Astrocyte (in vitro differentiated cells and primary cell): ENCODE measurements at regions not wholly inside any gene's neighbourhood (a gene's known extent, or its start where the extent isn't known, plus 50 kb on each side); places are given as distances from the start of the nearest gene placed in this dataset.

Experiments
- DNase-seq: peaks from one replicate; pipeline ENCODE4 v3.0.0-alpha.2; 2010; ENCODE audit warnings: low read depth
- FAIRE-seq: peaks from 2 replicates; lab custom pipeline; 2011; peaks lifted over from hg19 to GRCh38; lab: Jason Lieb, UNC
- H2AFZ ChIP-seq: 2 replicates; pipeline ENCODE4 v1.6.0; 2012; ENCODE audit warnings: low read depth, low read length, inconsistent platforms
- H3K27ac ChIP-seq: 2 replicates; pipeline ENCODE4 v1.5.1; 2011; ENCODE audit warnings: low read depth, low read length, inconsistent platforms
- H3K27me3 ChIP-seq: 2 replicates; pipeline ENCODE4 v1.6.0; 2011; ENCODE audit warnings: low read length, inconsistent platforms; ENCODE audit not compliant: insufficient read depth
- H3K36me3 ChIP-seq: 2 replicates; pipeline ENCODE4 v1.5.1; 2011; ENCODE audit warnings: low read length, inconsistent platforms; ENCODE audit not compliant: insufficient read depth
- H3K4me1 ChIP-seq: 2 replicates; pipeline ENCODE4 v1.5.1; 2011; ENCODE audit warnings: low read length, inconsistent platforms; ENCODE audit not compliant: insufficient read depth
- H3K4me2 ChIP-seq: 2 replicates; pipeline ENCODE4 v1.6.0; 2012; ENCODE audit warnings: low read length, inconsistent platforms
- H3K4me3 ChIP-seq: 2 replicates; pipeline ENCODE4 v1.5.1; 2011; ENCODE audit warnings: low read depth, mild to moderate bottlenecking, low read length, inconsistent platforms; ENCODE audit not compliant: insufficient read depth
- H3K79me2 ChIP-seq: 2 replicates; pipeline ENCODE4 v1.6.0; 2012; ENCODE audit warnings: mild to moderate bottlenecking, low read length, inconsistent platforms; ENCODE audit not compliant: insufficient read depth
- H3K9ac ChIP-seq: 2 replicates; pipeline ENCODE4 v1.6.0; 2012; ENCODE audit warnings: mild to moderate bottlenecking, low read length, inconsistent platforms
- H3K9me3 ChIP-seq: 2 replicates; pipeline ENCODE4 v1.5.1; 2012; ENCODE audit warnings: low read depth, mild to moderate bottlenecking, low read length, inconsistent platforms; ENCODE audit not compliant: insufficient read depth
- H4K20me1 ChIP-seq: 2 replicates; pipeline ENCODE4 v1.6.0; 2012; ENCODE audit warnings: low read length, inconsistent platforms; ENCODE audit not compliant: insufficient read depth
- H3K27ac Mint-ChIP-seq: one replicate; pipeline ENCODE4 v1.8.0; 2021; ENCODE audit warnings: mild to moderate bottlenecking, mixed read lengths; ENCODE audit not compliant: unreplicated experiment
- H3K27me3 Mint-ChIP-seq: one replicate; pipeline ENCODE4 v1.8.0; 2021; ENCODE audit warnings: low read depth, mixed read lengths; ENCODE audit not compliant: unreplicated experiment
- H3K36me3 Mint-ChIP-seq: one replicate; pipeline ENCODE4 v1.8.0; 2021; ENCODE audit warnings: low read depth, mixed read lengths; ENCODE audit not compliant: unreplicated experiment
- H3K4me1 Mint-ChIP-seq: one replicate; pipeline ENCODE4 v1.8.0; 2021; ENCODE audit warnings: low read depth, mixed read lengths; ENCODE audit not compliant: unreplicated experiment
- H3K4me3 Mint-ChIP-seq: one replicate; pipeline ENCODE4 v1.8.0; 2021; ENCODE audit warnings: mild to moderate bottlenecking, moderate library complexity, mixed read lengths; ENCODE audit not compliant: unreplicated experiment
- H3K9me3 Mint-ChIP-seq: one replicate; pipeline ENCODE4 v1.8.0; 2021; ENCODE audit warnings: mild to moderate bottlenecking, mixed read lengths; ENCODE audit not compliant: unreplicated experiment
- CTCF ChIP-seq: IDR thresholded peaks from 2 replicates; pipeline ENCODE4 v1.5.1; 2011; ENCODE audit warnings: low read depth, mild to moderate bottlenecking, inconsistent platforms, low read length, moderate library complexity; ENCODE audit not compliant: insufficient read depth
- EZH2 ChIP-seq: IDR thresholded peaks from 2 replicates; pipeline ENCODE4 v1.6.1; 2012; ENCODE audit warnings: mild to moderate bottlenecking, low read length, inconsistent platforms; ENCODE audit not compliant: insufficient read depth

- no peak overlapping the region for H3K4me3 ChIP-seq
- H3K4me1 ChIP-seq, result no peaks in the 10 kb centered on the region
- TF ChIP-seq EZH2, result no peak
- no peak for TF ChIP-seq CTCF
- no peak overlapping the region for H3K9ac ChIP-seq
- peaks cover 6% of the 10 kb centered on the region for H3K27me3 Mint-ChIP-seq
- no peaks in the 10 kb centered on the region for H3K36me3 Mint-ChIP-seq
- H3K9me3 ChIP-seq, result no peaks in the 10 kb centered on the region
- H3K9me3 Mint-ChIP-seq, result no peaks in the 10 kb centered on the region
- H3K4me2 ChIP-seq, result no peak overlapping the region
- H3K4me1 Mint-ChIP-seq, result no peaks in the 10 kb centered on the region
- no peaks in the 10 kb centered on the region for H3K79me2 ChIP-seq
- H3K27me3 ChIP-seq, result no peaks in the 10 kb centered on the region
- H4K20me1 ChIP-seq, result no peaks in the 10 kb centered on the region
- H3K4me3 Mint-ChIP-seq, result no peak overlapping the region
- no peak for DNase-seq
- no peaks in the 10 kb centered on the region for H3K36me3 ChIP-seq
- no peak overlapping the region for H3K27ac ChIP-seq
- H2AFZ ChIP-seq, result no peak overlapping the region
- no peak overlapping the region for H3K27ac Mint-ChIP-seq
- FAIRE-seq, result no peak
Measured at GRCh38 chr2:60221098-60221497, 332.4 kb downstream of the BCL11A start.

GRCh38 chr2:60219536-60219935 is 333.9 kb downstream of the BCL11A start:
- H3K4me2 ChIP-seq, result no peak overlapping the region
- no peaks in the 10 kb centered on the region for H3K9me3 ChIP-seq
- TF ChIP-seq CTCF (no peak), EZH2 (no peak)
- no peaks in the 10 kb centered on the region for H3K27me3 ChIP-seq
- no peaks in the 10 kb centered on the region for H3K79me2 ChIP-seq
- H3K4me1 ChIP-seq, result no peaks in the 10 kb centered on the region
- H3K9ac ChIP-seq, result no peak overlapping the region
- no peaks in the 10 kb centered on the region for H3K36me3 ChIP-seq
- H3K27ac ChIP-seq, result no peak overlapping the region
- Mint-ChIP-seq H3K4me3 (no peak overlapping the region), H3K4me1 (no peaks in the 10 kb centered on the region), H3K27ac (no peak overlapping the region), H3K27me3 (peaks cover 6% of the 10 kb centered on the region), H3K36me3 (no peaks in the 10 kb centered on the region), H3K9me3 (no peaks in the 10 kb centered on the region)
- FAIRE-seq (no peak), DNase-seq (no peak)
- H3K4me3 ChIP-seq, result no peak overlapping the region
- no peaks in the 10 kb centered on the region for H4K20me1 ChIP-seq
- H2AFZ ChIP-seq, result no peak overlapping the region

DNA sequence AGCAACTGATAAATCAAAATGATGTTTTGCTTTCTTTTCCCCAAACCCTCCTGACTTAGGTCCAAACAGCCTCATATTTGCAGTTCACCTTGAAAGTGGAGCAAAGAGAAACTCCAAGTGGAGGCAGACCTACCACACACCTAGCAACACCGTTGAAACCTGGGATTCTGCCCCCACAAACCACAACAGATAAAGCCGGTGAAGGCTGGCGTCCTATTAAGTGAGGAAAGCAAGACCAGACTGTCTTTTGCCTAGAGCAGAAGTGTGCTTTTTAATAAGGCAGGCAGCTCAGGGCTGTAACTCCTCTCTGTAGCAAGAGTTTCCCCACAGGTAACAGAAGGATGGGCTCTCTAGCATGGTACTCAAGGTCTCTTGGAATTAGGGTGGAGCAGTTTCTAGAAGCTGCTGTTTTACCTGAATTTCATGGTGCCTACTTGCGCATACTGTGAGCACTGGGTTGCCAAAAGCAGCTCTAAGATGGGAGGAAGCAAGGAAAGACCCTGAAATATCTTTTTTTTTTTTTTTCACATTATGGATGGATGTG is 336.9 kb downstream of the BCL11A start:
- no peaks in the 10 kb centered on the region for H3K79me2 ChIP-seq
- H3K27ac ChIP-seq, result no peak overlapping the region
- no peaks in the 10 kb centered on the region for H3K36me3 ChIP-seq
- no peak for TF ChIP-seq CTCF
- no peak for TF ChIP-seq EZH2
- H2AFZ ChIP-seq, result no peak overlapping the region
- Mint-ChIP-seq H3K4me3 (no peak overlapping the region), H3K9me3 (no peaks in the 10 kb centered on the region), H3K4me1 (no peaks in the 10 kb centered on the region), H3K36me3 (no peaks in the 10 kb centered on the region), H3K27ac (no peak overlapping the region), H3K27me3 (peaks cover 6% of the 10 kb centered on the region)
- H3K4me2 ChIP-seq, result no peak overlapping the region
- no peaks in the 10 kb centered on the region for H4K20me1 ChIP-seq
- H3K27me3 ChIP-seq, result no peaks in the 10 kb centered on the region
- H3K4me1 ChIP-seq, result no peaks in the 10 kb centered on the region
- no peak overlapping the region for H3K9ac ChIP-seq
- DNase-seq (no peak), FAIRE-seq (no peak)
- no peak overlapping the region for H3K4me3 ChIP-seq
- no peaks in the 10 kb centered on the region for H3K9me3 ChIP-seq
